HL-60 (cell line): ENCODE measurements at regions not wholly inside any gene's neighbourhood (a gene's known extent, or its start where the extent isn't known, plus 50 kb on each side); places are given as distances from the start of the nearest gene placed in this dataset.

ENCODE experiments used
- DNase-seq, 2 experiments: peaks; one replicate each; pipeline ENCODE4 v3.0.0-alpha.2; 2010 to 2020; ENCODE audit warnings: low read depth in 1 of 2, low spot score in 1 of 2
- H3K27ac ChIP-seq: fragments of 250-450 bp; sonication (Bioruptor Pico); replicated peaks from 2 replicates; pipeline ENCODE4 v1.5.1; 2020; ENCODE audit warnings: mild to moderate bottlenecking, moderate library complexity
- H3K27me3 ChIP-seq: fragments of 250-450 bp; sonication (Bioruptor Pico); 2 replicates; pipeline ENCODE4 v1.5.1; 2021; ENCODE audit warnings: mild to moderate bottlenecking, moderate library complexity; ENCODE audit not compliant: insufficient read depth, poor library complexity, severe bottlenecking
- H3K4me3 ChIP-seq: replicated peaks from 2 replicates; pipeline ENCODE4 v1.5.1; 2011; ENCODE audit warnings: mild to moderate bottlenecking, control low read depth, low read length; ENCODE audit not compliant: insufficient read depth
- CTCF ChIP-seq: IDR thresholded peaks from one replicate; pipeline ENCODE4 v1.5.1; 2011; ENCODE audit warnings: low read length, control low read depth, inconsistent platforms; ENCODE audit not compliant: insufficient read depth
- GABPA ChIP-seq: IDR thresholded peaks from 2 replicates; pipeline ENCODE4 v1.6.1; 2012; ENCODE audit warnings: low read depth
- POLR2AphosphoS5 ChIP-seq: IDR thresholded peaks from 2 replicates; pipeline ENCODE4 v1.6.1; 2012; ENCODE audit warnings: low read depth
- REST ChIP-seq: IDR thresholded peaks from 2 replicates; pipeline ENCODE4 v1.6.1; 2012; ENCODE audit warnings: low read depth; ENCODE audit not compliant: insufficient replicate concordance
- SPI1 ChIP-seq: IDR thresholded peaks from 2 replicates; pipeline ENCODE4 v1.6.1; 2012; ENCODE audit warnings: low read depth, mild to moderate bottlenecking, borderline replicate concordance

- H3K27me3 ChIP-seq = no peaks in the 10 kb centered on the region
- H3K27ac ChIP-seq = no peak overlapping the region
- no peak overlapping the region for H3K4me3 ChIP-seq
- TF ChIP-seq POLR2AphosphoS5 = no peak
- TF ChIP-seq CTCF = no peak
- no peak for TF ChIP-seq GABPA
- no peak for TF ChIP-seq REST
- no peak for TF ChIP-seq SPI1
- DNase-seq = no peak
Observed at GRCh38 chr1:238778113-238778512, 608.3 kb upstream of the CHRM3 start.

- TF ChIP-seq REST (no peak), SPI1 (no peak), CTCF (no peak), POLR2AphosphoS5 (no peak), GABPA (no peak)
- Histone ChIP-seq H3K4me3 (no peak overlapping the region), H3K27ac (no peak overlapping the region), H3K27me3 (no peaks in the 10 kb centered on the region)
- DNase-seq = no peak
Observed at GRCh38 chr1:238777551-238777950, 608.8 kb upstream of the CHRM3 start.

GRCh38 chr1:238776126-238776525, 610.2 kb upstream of the CHRM3 start:
- TF ChIP-seq CTCF (no peak), SPI1 (no peak), POLR2AphosphoS5 (no peak), REST (no peak), GABPA (no peak)

More at GRCh38 chr1:238776126-238776525, 610.2 kb upstream of the CHRM3 start:
- H3K27me3 ChIP-seq = no peaks in the 10 kb centered on the region
- H3K4me3 ChIP-seq = no peak overlapping the region
- no peak for DNase-seq
- no peak overlapping the region for H3K27ac ChIP-seq
